ENCODE measurements at regions not wholly inside any gene's neighbourhood (a gene's known extent, or its start where the extent isn't known, plus 50 kb on each side); places are given as distances from the start of the nearest gene placed in this dataset.

DNA sequence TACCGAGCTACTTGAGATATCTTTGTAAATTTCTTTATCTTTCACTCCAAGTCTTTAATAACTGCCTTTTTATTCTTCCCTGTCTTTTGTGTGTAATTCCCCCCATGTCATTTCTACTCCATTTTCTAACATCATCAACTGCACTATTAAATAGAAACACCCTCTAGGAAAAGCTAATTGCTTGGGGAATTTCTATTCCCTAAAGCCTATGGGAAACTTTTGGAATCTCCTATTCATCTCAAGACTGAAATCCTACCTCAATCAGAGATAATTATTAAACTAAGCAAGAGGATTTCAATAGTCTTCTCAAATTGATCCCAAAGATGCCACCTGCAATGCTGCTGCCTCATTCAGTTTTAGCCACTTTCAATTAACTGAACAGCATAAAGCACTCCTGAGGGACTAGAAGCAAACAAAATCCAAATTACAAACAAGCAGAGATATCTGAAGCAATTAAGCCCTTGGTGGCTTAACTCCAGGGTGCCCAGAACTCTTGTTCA, 598.7 kb downstream of the IGSF11 start:
- DNase-seq (ENCODE audit: low read depth) = no peak

DNA sequence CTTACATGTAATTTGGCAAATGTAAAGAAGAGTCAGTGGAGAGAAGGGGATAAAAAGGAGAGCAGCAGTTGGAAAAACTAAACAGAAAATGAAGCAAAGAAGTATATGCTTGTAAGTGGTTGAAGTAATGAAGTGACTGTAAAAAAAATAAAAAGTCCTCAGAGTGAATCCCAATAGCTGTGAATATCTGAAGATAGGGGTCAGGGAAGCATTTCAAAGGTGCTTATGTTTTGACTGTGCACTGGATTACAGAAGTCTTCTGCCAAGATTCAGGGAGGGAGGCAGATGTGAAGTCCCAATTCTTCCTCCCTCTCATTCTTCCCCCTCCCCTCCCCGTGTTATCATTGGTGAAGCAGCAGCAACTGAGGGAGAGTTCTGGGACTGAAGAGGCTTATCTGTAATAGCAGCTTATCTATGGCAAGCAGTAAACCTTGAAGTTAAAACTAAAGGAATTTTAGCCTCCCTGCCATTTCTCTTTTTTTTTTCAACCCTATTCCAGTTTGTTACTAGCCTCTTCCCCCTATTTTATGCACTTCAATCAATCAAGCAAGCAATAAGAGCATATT, 597.9 kb downstream of the IGSF11 start:
- DNase-seq (ENCODE audit: low read depth) = no peak

DNA sequence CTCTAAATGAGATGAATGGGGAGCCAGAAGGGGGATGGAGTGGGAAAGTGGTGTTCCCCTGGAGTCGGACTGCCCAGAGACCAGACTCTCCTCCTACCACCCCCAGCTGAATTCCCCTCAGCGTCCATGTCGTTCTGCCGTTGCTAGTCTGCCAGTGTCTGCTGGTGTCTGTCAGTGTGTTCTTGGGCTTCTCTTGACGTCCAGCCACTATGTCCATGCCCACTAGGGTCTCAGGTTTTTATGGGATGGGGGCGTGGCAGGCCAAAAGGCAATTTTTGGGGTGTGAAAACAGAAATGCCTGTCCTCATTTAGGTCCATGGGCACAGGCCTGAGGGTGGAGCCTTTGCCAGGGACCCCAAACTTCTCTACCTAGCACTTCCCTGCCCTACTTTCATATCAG, 589.6 kb downstream of the IGSF11 start:
- DNase-seq (ENCODE audit: low read depth) = no peak

DNA sequence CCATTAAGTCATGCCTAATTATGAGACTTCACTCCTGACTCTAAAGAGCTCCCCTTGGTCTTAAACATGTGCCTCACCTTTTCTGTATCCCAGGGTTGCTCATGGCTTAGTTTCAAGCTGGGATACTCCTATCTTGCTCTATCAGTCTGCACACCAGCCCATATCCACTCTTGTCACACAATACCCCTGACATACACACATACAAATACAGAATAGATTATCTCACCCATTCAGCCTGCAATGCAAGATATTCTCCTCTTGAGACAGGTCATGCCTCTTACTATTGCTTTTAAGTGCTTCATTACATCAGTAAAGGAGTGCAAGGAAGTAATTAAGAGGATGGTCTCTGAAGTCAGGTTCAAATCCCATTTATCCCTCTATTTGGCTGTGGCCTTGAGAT, 587.3 kb downstream of the IGSF11 start:
- DNase-seq (ENCODE audit: low read depth) = no peak

DNA sequence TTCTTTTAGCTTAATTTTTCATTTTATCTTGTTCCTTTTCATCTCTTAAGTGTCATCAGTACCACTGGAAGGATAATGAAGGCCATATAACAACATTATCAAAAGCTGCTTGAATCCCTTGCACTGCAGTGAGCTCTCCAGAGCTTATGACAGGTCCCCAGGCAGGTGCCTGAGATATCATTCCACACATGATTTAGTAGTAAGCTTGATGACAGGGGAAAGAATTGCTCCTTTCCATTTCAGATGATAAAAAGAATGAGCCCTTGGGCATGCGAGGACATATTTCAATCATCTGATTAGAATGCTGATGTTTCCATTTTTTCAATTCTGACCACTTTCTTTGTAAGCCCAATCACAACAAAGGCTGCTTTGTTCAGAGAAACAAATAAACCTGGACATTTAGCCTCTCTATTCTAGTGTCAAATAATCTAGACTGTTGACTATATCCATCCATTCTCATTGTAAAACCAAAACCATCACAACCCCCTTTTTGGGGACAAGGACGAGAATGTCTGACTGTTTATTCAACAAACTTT, 567.8 kb downstream of the IGSF11 start:
- DNase-seq (ENCODE audit: low read depth) = no peak

DNA sequence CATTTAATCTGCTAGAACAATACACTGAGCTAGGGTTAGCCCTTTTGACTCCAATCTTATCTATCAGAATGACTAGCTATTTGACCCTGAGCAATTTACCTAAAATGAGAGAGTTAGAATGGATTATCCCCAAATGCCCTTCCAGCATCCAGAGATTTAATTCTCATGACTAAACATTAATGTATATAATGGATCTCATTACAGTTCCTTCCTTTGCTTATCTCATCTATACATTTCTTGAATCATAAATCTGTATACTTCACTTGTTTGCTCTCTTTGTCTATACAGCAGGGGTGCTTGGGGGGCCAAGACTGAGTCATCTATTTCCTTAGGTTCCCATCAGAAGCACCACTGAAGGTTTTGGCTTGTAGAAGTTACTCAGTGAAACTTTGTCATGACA, 565.8 kb downstream of the IGSF11 start:
- no peak for DNase-seq (ENCODE audit: low read depth)

DNA sequence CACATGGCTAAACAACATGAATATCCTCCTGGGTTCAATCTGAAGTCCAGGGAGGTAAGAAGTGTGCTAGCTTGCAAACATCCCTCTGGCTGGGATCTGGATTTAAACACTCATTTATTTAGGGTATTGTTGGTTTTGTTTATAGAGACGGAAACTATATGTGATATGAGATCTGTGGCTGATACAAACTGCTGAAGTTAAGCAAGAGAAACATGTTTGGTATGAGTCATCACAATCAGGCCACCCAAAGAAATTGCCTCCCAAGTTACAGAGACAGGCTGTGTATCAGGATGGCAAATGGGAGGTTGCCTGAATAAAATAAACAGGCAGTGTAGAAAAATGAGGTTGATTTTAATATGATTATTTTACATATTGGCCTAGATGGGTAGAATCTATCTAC, 562.1 kb downstream of the IGSF11 start:
- no peak for DNase-seq (ENCODE audit: low read depth)

DNA sequence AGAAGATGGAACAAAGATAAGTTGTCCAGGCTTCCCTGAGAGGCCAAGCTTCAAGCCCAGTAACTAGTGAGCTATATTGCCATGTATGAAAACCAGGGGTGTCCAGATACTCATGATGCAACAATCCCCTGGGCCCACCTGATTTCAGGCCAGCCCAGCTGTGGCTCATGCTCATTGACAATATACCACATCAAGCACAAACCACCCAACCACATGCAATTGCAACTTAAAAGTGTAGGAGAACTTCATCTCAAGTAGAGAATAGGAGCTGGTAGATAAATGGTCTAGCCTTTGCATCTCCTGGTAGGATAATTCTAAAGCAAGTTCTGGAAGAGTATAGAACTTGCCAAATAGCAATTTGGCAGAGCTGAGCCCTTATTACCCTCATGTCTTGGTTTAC, 561.3 kb downstream of the IGSF11 start:
- DNase-seq (ENCODE audit: low read depth) = no peak

DNA sequence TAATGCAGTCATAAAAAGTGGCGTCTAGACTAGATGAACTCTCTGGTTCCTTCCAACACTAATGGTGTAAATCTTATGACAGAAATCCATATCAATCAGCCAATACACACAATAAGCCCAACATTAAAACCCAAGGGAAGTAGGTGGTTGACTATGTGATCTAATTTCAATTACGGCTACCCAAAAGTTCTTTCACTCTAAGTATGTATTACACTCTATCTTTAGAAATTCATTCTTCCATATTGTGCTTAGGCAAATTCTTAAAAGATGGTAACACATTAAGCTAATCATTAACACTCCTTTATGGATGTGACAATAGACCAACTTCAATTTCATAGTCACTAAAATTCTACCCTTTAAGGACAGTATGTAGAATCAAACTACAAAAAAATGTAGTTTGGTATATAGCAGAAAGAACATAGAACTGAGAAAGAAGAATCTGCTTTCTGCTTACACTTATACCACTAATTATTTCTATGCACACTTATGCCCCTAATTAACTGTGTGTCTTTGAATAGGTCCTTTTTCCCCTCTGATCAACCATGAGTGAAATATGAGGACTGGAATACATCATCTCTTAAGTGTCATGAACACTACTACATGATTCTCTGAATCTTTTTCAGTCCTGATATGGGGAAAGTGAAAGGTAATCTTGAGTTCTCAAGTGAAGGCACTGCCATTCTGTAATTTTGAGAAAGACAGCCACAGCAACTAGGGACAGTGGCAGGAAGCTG, 557.6 kb downstream of the IGSF11 start:
- DNase-seq (ENCODE audit: low read depth) = no peak

DNA sequence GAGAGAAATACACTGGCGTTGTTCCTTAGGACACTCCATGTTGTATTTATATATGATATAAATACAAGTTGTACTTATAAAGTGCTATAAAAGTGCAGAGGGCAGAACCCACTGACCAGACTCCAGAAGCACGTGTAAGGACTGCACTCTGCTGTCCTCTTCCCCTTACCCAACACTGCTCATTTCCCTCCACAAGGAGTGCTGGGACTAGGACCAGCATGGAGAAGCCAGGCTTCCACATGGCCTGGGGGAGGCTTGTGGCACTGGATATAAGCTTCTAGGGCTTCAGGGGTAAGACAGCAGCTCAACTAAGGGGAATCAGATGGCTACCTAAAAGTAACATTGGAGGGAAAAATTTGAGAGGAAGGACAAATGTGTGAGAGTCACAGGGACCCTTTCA, 556.9 kb downstream of the IGSF11 start:
- no peak for DNase-seq (ENCODE audit: low read depth)

DNA sequence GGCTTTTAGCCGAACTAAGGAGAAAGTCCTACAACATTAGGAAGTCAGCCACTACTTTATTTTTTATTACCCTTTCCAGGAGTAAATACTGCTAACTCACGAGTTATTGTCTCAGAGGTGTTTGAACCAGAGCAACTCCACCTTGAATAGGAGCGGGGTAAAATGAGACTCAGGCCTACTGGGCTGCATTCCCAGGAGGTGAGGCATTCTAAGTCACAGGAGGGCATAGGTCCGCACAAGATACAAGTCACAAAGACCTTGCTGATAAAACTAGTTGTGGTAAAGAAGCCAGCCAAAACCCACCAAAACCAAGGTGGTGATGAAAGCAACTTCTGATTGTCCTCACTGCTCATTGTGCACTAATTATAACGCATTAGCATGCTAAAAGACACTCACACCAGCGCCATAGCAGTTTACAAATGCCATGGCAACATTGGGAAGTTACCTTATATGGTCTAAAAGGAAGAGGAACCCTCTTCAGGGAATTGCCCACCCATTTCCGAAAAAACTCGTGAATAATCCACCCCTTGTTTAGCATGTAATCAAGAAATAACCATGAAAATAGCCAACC, 555.9 kb downstream of the IGSF11 start:
- no peak for DNase-seq (ENCODE audit: low read depth)

DNA sequence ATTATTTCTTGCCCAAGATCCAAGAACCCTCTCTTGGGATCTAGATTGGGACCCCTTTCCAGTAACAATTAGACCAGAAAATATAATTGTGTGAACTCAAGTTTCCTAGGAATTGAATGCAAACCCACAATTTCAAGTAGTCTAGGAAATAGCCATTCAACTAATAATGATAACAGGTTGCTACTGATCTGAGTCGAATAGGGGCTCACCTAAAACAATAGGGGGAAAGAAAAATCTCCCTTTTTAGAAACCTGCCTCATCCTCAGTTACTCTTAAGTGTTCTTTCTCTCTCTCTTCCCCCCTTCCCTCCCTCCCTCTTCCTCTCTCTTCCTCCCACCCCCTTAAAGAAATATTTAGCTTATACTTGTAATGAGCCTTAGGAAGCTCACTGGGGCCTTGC, 555.3 kb downstream of the IGSF11 start:
- DNase-seq (ENCODE audit: low read depth) = no peak

DNA sequence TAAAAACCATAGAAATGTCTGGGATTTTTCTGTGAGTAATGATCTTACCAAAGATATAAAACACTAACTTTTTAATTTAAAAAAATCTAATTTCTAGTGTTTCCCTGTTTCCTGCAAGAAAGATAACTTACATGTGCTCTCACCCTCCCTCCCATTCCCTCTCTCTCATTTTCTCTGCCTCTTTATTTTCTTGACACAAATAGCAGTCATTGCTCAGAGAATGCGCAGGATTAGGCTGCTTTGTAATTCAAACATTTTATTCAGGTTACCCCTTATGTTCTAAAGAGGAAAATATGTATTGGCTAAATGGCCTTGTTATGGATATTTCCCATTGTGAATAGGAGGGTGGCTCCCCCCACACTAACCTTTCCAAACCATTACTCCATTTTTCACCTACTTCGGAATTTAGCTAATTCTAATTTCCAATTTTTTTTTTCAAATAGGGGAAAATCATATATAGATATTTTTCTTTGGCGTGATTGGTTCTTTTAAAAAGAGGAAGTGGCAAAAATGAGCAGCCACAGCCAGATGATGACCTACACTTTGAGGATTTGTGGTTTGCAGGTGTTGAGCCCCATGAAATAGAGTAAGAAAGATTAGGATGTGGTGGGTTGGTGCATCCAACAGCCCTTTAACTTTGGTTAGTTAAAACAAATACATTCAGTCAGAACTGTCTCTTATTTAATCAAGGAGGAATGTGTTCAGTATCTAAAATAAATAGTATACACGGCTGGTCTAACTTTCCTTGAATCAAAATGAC, 554.4 kb downstream of the IGSF11 start:
- DNase-seq (ENCODE audit: low read depth) = no peak

DNA sequence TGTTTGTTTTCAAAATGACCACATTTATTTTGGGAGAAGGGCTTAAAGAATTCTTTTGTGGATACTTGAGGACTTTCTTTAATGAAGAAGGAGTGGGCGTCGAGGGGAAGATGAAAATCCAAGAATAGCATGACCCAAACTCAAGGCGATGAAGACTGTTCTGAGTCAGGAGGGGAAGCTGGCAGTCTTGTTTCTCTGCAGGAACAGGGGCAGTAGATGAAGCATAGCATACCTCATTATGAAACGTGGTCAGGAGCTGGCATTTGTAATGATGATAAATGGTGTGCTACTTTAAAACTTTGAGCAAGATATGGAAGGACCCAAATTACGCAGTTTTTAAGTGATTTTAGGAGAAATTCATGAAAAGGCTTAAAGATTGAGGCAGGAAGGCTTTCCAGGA, 549.0 kb downstream of the IGSF11 start:
- DNase-seq (ENCODE audit: low read depth) = no peak

DNA sequence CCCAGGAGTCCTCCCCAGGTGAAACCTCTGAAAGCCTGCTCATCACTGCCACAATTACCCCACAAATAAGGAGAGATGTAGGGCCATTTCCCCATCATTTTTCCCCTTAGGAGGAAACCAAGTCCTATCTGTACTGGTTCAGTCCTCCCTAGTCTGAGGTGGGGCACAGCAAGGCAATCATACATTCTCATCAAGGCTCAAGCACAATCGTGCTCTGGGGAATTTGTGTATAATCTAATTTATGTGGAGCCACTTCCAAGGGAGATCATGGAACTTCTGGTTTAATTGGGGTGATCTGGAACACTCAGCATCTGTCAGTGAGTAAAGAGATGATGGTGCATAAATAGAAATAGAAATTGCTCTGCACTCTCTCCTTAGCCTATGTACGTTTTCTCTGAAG, 546.9 kb downstream of the IGSF11 start:
- no peak for DNase-seq (ENCODE audit: low read depth)

DNA sequence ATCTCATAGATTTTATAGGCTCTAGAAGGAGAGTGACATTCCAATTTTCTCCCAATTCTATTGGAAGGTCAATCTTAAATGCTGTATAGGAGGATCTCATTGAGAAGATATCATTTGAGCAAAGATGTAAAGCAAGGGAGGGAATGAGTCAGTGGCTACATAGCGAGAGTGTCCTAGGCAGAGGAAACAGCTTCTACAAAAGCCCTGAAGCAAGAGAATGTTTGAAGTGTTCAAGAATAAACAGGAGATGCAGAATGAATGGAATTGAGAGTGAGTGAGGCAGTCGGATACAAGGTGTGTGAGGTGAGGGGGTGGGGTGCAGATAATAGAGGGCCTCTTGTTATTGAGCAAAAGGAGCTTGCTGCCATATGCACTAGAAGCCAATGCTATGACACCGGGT, 545.9 kb downstream of the IGSF11 start:
- DNase-seq (ENCODE audit: low read depth) = no peak

DNA sequence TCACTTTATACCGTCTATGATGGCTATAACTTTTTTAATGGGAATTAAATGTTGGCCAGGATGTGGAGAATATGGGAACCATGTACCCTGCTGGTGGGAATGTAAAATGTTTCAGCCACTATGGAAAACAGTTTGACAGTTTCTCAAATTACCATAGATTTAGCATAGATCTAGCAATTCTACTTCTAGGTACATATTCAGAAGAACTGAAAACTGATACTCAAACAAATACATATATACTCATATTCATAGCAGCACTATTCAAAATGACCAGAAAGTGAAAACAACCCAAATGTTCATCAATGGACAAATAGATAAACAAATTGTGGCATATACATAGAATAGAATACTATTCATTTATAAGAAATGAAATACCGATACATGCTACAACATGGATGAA, 539.4 kb downstream of the IGSF11 start:
- no peak for DNase-seq (ENCODE audit: low read depth)

DNA sequence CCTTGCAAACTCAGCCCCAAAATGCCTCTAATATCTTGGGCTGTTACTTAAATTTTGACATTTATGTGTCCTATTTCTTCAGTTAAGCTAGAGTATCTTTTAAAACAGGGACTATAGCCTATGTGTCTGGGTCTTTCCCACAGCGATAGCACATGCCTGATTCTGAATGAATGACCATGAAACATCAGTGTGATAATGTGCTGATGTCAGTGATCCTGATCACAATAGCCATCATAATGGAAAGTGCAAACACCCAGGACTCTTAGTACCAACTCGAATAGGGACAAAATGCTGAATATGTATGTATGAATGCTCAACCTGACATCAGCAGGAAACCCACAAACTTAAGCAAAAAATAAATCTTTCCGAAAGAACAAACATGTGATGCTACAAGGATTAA, 537.4 kb downstream of the IGSF11 start:
- DNase-seq (ENCODE audit: low read depth) = no peak

DNA sequence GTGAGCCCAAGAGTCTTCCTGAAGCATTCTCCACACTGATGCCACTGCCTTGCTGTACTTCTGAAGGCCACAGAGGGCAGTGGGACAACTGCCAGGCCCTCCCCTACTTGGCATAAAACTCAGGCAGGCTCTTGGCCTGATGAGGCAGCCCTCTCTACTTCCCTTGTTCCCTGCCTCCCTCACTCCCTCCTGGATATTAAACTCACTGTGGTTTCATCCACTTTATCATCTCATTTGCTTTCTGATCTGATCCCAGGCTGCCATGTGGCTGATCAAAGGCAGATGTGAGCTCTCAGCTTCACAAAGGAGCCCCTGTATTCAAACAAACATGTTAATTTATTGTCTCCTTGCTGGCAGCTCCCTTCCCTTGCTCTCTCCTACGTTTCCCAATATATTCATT, 533.5 kb downstream of the IGSF11 start:
- peak; percentile 2 for DNase-seq (ENCODE audit: low read depth)

DNA sequence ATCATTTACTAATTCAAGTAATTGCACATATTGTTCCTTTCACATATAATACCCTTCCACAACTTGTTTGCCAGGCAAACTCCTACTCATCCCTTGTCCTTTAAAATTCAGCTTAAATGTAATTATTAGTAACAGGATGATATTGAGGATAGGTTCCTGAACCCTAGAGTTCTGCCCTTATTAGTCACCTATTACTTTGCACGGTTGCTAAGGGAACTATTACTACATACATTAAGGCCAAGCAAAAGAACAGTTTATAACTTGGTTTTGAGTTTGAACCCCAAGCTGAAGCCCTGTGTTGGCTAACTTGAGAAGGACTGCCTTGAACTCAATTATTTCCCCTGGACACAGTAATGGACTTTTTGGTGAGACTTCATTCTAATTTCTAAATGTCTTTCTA, 529.7 kb downstream of the IGSF11 start:
- DNase-seq (ENCODE audit: low read depth) = no peak

DNA sequence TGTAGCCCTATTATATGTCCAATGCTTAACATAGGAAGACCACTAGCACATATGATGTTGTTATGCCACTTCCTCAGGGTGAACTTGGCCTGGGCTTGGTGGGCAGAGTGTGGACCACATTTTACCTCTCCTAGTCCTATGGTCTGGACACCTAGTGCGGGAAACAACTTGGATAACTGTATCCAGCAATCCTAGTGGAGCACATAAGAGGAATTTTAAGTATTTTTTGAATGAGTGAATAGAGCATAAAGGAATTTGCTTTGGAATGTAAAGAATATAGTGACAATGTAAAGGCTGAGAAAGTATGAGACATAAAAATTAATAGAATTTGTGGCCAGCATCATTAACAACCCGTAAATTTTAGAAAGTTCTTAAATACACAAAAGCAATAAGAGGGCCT, 528.9 kb downstream of the IGSF11 start:
- no peak for DNase-seq (ENCODE audit: low read depth)

DNA sequence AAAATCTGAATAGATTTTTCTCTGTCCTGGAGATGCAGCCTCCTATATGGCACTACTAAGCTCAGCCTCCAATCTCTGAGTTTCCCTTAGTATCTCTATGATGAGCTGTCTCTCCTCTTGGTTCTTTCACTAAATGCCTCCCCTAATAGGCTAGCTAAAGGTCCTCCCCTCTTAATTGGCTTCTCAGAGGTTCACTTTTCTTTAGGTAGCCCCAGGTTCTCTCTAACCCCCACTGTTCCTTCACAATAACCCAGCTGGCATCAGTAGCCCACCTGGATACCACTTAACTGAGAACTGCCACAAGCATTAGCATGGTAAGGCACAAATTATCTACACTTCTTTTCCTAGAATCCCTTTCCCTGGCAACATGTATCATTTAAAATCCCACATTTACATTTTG, 523.2 kb downstream of the IGSF11 start:
- no peak for DNase-seq (ENCODE audit: low read depth)

DNA sequence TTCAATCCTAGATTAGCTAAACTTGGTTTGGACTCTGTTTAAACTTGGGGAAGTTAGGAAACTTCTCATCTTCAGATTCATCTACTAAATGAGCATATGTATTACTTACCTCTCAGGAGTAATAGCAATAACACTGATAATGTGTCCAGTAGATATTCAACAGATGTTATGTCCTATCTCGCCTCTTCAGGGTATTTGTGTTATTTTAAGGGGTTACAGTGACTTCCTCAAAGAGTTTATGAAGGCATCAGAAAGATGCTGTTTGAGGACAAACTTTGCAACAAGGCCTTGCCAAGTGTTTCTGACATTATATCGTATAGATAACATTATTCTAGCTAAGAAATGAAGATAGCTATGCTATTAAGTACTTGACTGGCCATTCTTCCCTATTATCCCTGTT, 522.3 kb downstream of the IGSF11 start:
- DNase-seq (ENCODE audit: low read depth) = no peak
